LNCaP clone FGC (cell line): ENCODE measurements at regions not wholly inside any gene's neighbourhood (a gene's known extent, or its start where the extent isn't known, plus 50 kb on each side); places are given as distances from the start of the nearest gene placed in this dataset.

Source experiments
- DNase-seq: peaks from one replicate; pipeline ENCODE4 v3.0.0-alpha.2; 2011; ENCODE audit warnings: low read depth
- H3K4me3 ChIP-seq: 2 replicates; pipeline ENCODE4 v1.5.1; 2011; ENCODE audit warnings: mild to moderate bottlenecking, low read depth, low read length, control low read depth
- CTCF ChIP-seq: IDR thresholded peaks from 2 replicates; pipeline ENCODE4 v1.5.1; 2012; ENCODE audit warnings: mild to moderate bottlenecking; ENCODE audit not compliant: control insufficient read depth, insufficient read depth; ENCODE audit errors: extremely low read depth

DNA sequence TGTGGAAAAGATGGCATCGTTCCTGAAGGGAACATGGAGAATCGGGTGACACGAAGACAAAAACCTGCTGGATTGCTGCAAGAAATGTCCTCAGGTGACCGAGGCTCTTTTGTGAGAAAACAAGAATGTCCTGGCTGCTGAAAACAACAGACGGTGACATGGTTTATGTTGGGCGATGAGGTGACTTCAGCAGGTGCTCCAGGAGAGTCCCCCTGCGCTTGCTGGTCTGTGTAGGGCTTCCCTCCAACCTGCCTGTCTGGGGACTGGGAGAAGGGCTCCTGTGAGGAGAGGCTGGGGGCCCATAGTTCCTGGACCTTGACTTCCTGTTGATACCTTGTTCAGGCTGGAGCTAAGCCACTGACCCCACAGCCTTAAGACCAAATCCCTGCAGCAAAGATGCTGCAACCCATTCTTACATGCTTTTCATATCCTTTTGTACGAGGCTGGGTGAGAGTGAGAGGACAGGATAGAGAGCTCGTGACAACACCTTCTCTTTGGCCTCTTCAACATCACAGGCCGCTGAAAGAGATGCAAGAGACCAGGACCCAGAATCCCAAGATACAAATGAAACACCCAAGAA, 134.8 kb downstream of the CD83 start:
- no peak for DNase-seq
- no peak for TF ChIP-seq CTCF
- H3K4me3 ChIP-seq, result no peak overlapping the region

DNA sequence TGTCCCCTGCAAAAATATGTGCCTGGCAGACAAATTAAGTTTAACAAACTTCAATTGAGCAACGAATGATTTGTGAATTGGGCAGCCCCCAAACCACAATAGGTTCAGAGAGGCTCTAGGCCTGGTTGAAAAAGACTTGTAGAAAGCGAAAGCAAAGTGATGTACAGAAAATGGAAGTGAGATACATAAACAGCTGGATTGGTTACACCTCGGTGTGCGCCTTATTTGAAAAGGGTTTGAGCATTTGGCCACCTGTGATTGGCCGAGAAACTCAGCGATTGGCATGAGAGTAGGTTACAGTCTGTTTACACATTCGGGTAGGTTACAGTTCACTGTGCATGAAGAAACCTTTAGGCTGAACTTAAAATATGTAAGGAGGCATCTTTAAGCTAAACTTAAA, 136.9 kb downstream of the CD83 start:
- DNase-seq, result no peak
- no peak overlapping the region for H3K4me3 ChIP-seq
- no peak for TF ChIP-seq CTCF

DNA sequence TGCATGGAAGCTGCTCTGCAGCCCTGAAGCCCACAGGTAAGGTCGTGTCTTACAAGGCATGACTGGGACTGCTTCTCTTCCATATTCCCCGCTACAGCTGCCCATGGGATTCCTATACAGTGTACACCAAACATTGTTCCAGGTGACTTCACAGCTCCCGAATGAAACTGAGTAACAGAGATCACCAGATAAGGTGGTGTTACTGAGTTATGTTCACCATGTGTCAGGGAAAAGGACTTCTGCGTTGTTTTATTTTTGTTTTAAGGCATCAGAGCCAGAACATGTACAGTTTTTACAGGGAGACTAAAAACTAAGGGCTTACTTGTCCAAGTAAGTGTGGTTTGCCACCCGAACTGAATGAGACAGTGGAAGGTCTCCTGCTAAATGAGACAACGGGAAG, 138.3 kb downstream of the CD83 start:
- H3K4me3 ChIP-seq, result no peak overlapping the region
- TF ChIP-seq CTCF, result no peak
- DNase-seq, result no peak

GRCh38 chr6:14258117-14258516, 140.5 kb downstream of the CD83 start:
- H3K4me3 ChIP-seq, result no peak overlapping the region
- no peak for TF ChIP-seq CTCF
- DNase-seq, result no peak

DNA sequence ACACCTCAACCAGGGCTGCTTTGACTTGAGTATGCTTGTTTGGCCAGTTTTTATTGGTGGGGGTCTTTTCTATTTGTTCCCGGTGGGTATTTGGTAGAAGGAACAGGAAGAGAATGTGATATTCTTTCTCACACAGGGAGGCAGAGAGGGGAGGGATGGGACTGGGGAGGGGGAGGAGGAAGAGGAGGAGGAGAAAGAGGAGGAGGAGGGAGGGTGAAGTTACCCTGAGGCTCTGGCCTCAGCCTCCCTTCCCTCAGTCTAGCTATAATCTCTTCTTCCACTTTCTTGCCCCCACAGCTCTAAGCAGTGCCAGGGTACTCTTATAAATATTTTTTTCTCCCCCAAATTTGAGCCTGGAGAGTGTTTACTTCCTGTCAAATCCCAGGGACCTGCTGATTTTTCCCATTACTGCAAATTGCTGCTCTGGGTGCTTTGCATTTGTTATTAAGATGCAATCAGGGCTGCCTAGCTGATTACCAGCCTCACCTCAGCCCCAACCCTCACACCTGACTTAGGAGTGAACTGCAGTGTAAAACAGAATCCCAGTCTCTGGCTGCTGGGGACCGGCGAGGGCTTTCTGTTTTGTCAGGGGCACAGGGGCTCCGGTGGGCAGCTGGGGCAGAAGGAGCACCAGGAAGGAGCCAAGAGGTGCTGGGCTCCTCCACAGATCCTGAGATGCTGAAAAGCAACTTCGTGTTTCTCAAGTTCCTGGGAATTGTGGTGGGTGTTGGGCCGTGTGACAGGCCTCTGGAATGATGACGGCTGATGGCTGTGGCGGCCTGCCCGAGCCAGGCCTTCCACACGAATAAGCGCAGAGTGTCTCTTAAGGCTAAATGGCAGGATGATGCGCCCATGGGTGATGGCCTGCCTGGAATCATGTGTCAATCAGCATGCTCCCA, 141.4 kb downstream of the CD83 start:
- no peak for DNase-seq
- TF ChIP-seq CTCF, result no peak

GRCh38 chr6:14259594-14260152, 142.1 kb downstream of the CD83 start:
- TF ChIP-seq CTCF, result no peak
- no peak for DNase-seq
- H3K4me3 ChIP-seq, result no peak overlapping the region

More for the DNA sequence above, 141.4 kb downstream of the CD83 start:
- no peak overlapping the region for H3K4me3 ChIP-seq
